GM23338 (cell line): ENCODE measurements at regions not wholly inside any gene's neighbourhood (a gene's known extent, or its start where the extent isn't known, plus 50 kb on each side); places are given as distances from the start of the nearest gene placed in this dataset.

Source experiments
- ATAC-seq: fragments of 200-7000 bp; cut with Tn5 transposase; 3 replicates; pipeline ENCODE4 v1.9.1; 2020
- DNase-seq: peaks from one replicate; pipeline ENCODE4 v3.0.0-alpha.2; 2015; ENCODE audit warnings: low spot score
- H2AFZ ChIP-seq: fragments of 200-600 bp; sonication (generic); 2 replicates; pipeline ENCODE4 v1.8.0; 2016; ENCODE audit warnings: antibody characterized with exemption, mild to moderate bottlenecking, moderate library complexity
- H3F3A ChIP-seq: fragments of 200-600 bp; sonication (generic); replicated peaks from 2 replicates; pipeline ENCODE4 v1.8.0; 2017; ENCODE audit warnings: antibody characterized with exemption, mixed run types, low read depth
- H3K27ac ChIP-seq: fragments of 200-600 bp; sonication (generic); 2 replicates; pipeline ENCODE4 v1.6.1; 2016; ENCODE audit warnings: low read depth
- H3K27me3 ChIP-seq: fragments of 200-600 bp; sonication (generic); 2 replicates; pipeline ENCODE4 v1.8.0; 2016; ENCODE audit warnings: mild to moderate bottlenecking, mixed run types, moderate library complexity; ENCODE audit not compliant: insufficient read depth
- H3K36me3 ChIP-seq: fragments of 200-600 bp; sonication (generic); 2 replicates; pipeline ENCODE4 v1.8.0; 2016; ENCODE audit warnings: mild to moderate bottlenecking; ENCODE audit not compliant: insufficient read depth
- H3K4me1 ChIP-seq: fragments of 200-600 bp; sonication (generic); 2 replicates; pipeline ENCODE4 v1.8.0; 2016; ENCODE audit warnings: mild to moderate bottlenecking, moderate library complexity; ENCODE audit not compliant: insufficient read depth
- H3K4me2 ChIP-seq: fragments of 200-600 bp; sonication (generic); 2 replicates; pipeline ENCODE4 v1.7.1; 2017; ENCODE audit warnings: mixed run types
- H3K4me3 ChIP-seq: fragments of 200-600 bp; sonication (generic); 2 replicates; pipeline ENCODE4 v1.6.1; 2016; ENCODE audit warnings: mixed run types
- H3K79me2 ChIP-seq: fragments of 200-600 bp; sonication (generic); replicated peaks from 2 replicates; pipeline ENCODE4 v1.8.0; 2017; ENCODE audit warnings: mild to moderate bottlenecking; ENCODE audit not compliant: insufficient read depth
- H3K9me2 ChIP-seq: fragments of 200-600 bp; sonication (generic); 2 replicates; pipeline ENCODE4 v1.8.0; 2017; ENCODE audit not compliant: insufficient read depth
- H4K20me1 ChIP-seq: fragments of 200-600 bp; sonication (generic); replicated peaks from 2 replicates; pipeline ENCODE4 v1.8.0; 2017; ENCODE audit warnings: mild to moderate bottlenecking; ENCODE audit not compliant: insufficient read depth
- H3K27ac Mint-ChIP-seq: 2 replicates; pipeline ENCODE4 v1.8.0; 2020; ENCODE audit warnings: inconsistent platforms, mild to moderate bottlenecking, moderate library complexity, mixed read lengths
- H3K27me3 Mint-ChIP-seq: 3 replicates; pipeline ENCODE4 v1.8.0; 2022; ENCODE audit warnings: low read depth, mild to moderate bottlenecking, moderate library complexity, mixed read lengths, inconsistent platforms; ENCODE audit not compliant: insufficient read depth, poor library complexity
- H3K36me3 Mint-ChIP-seq: 3 replicates; pipeline ENCODE4 v1.8.0; 2021; ENCODE audit warnings: low read depth, mild to moderate bottlenecking, inconsistent platforms, moderate library complexity, mixed read lengths
- H3K4me1 Mint-ChIP-seq: 3 replicates; pipeline ENCODE4 v1.8.0; 2020; ENCODE audit warnings: mild to moderate bottlenecking, inconsistent platforms, mixed read lengths
- H3K4me3 Mint-ChIP-seq: 3 replicates; pipeline ENCODE4 v1.8.0; 2021; ENCODE audit warnings: moderate library complexity, mild to moderate bottlenecking, inconsistent platforms, mixed read lengths
- H3K9me3 Mint-ChIP-seq: 3 replicates; pipeline ENCODE4 v1.8.0; 2020; ENCODE audit warnings: moderate library complexity, mild to moderate bottlenecking, inconsistent platforms, mixed read lengths
- CREB1 ChIP-seq: fragments of 250-450 bp; sonication (Bioruptor Pico); IDR thresholded peaks from 2 replicates; pipeline ENCODE4 v1.5.0; 2020; ENCODE audit warnings: low read depth, mild to moderate bottlenecking, moderate library complexity
- CTCF ChIP-seq, 2 experiments: fragments of 200-600 bp in 1 of 2; sonication (generic) in 1 of 2; conservative IDR thresholded peaks; 2 replicates each; pipeline versions ENCODE4 v1.5.1 to v1.6.1; 2016 to 2017; ENCODE audit warnings: antibody characterized with exemption in 2 of 2, low read depth in 2 of 2, mild to moderate bottlenecking in 2 of 2, moderate library complexity in 1 of 2
- ETS1 ChIP-seq: IDR thresholded peaks from 2 replicates; pipeline ENCODE4 v1.6.1; 2016; ENCODE audit warnings: antibody characterized with exemption
- EZH2 ChIP-seq: fragments of 200-600 bp; sonication (generic); IDR thresholded peaks from one replicate; pipeline ENCODE4 v1.8.0; 2017; ENCODE audit warnings: antibody characterized with exemption, mild to moderate bottlenecking, low read depth; ENCODE audit not compliant: unreplicated experiment
- EZH2phosphoT487 ChIP-seq: fragments of 200-600 bp; sonication (generic); IDR thresholded peaks from one replicate; pipeline ENCODE4 v1.8.1; 2018; ENCODE audit warnings: antibody characterized with exemption; ENCODE audit not compliant: unreplicated experiment
- JUNB ChIP-seq: IDR thresholded peaks from one replicate; pipeline ENCODE4 v1.6.1; 2016; ENCODE audit warnings: antibody characterized with exemption; ENCODE audit not compliant: unreplicated experiment
- NANOG ChIP-seq: IDR thresholded peaks from 2 replicates; pipeline ENCODE4 v1.6.1; 2016; ENCODE audit warnings: antibody characterized with exemption, borderline replicate concordance
- POLR2AphosphoS5 ChIP-seq: IDR thresholded peaks from 2 replicates; pipeline ENCODE4 v1.6.1; 2016; ENCODE audit warnings: antibody characterized with exemption, low read depth
- REST ChIP-seq: IDR thresholded peaks from one replicate; pipeline ENCODE4 v1.6.1; 2018; ENCODE audit warnings: antibody characterized with exemption; ENCODE audit not compliant: unreplicated experiment
- STAT1 ChIP-seq: IDR thresholded peaks from one replicate; pipeline ENCODE4 v1.6.1; 2016; ENCODE audit warnings: antibody characterized with exemption; ENCODE audit not compliant: unreplicated experiment
- ZNF114 ChIP-seq: fragments of 250-450 bp; sonication (Bioruptor Pico); IDR thresholded peaks from 2 replicates; pipeline ENCODE4 v1.5.0; 2020; ENCODE audit warnings: mild to moderate bottlenecking, moderate library complexity
- ZNF331 ChIP-seq: fragments of 250-450 bp; sonication (Bioruptor Pico); IDR thresholded peaks from 2 replicates; pipeline ENCODE4 v1.5.0; 2020; ENCODE audit warnings: low read depth, mild to moderate bottlenecking, moderate library complexity
- ZNF462 ChIP-seq: fragments of 250-450 bp; sonication (Bioruptor Pico); IDR thresholded peaks from 2 replicates; pipeline ENCODE4 v1.5.0; 2020; ENCODE audit warnings: mild to moderate bottlenecking, moderate library complexity

- Histone ChIP-seq H3K27ac (no peak overlapping the region), H3K4me2 (no peak overlapping the region), H3K9me2 (no peaks in the 10 kb centered on the region), H3K36me3 (no peaks in the 10 kb centered on the region), H3K79me2 (no peaks in the 10 kb centered on the region), H3K4me1 (no peaks in the 10 kb centered on the region), H4K20me1 (no peaks in the 10 kb centered on the region), H3F3A (no peaks in the 10 kb centered on the region), H2AFZ (no peak overlapping the region), H3K27me3 (no peaks in the 10 kb centered on the region), H3K4me3 (no peak overlapping the region)
- Mint-ChIP-seq H3K27ac (no peak overlapping the region), H3K4me1 (no peaks in the 10 kb centered on the region; the same call in 2 of the 3 replicates), H3K36me3 (no peaks in the 10 kb centered on the region), H3K4me3 (no peak overlapping the region), H3K27me3 (peaks cover 3% of the 10 kb centered on the region), H3K9me3 (no peaks in the 10 kb centered on the region)
- DNase-seq (no peak), ATAC-seq (no peak)
- TF ChIP-seq REST, result no peak
- no peak for TF ChIP-seq CREB1 (CRISPR knock-in tag)
- TF ChIP-seq ZNF462 (CRISPR knock-in tag), result no peak
- no peak for TF ChIP-seq CTCF (conservative IDR thresholded peaks at IDR 0.05; ENCODE audit: low read depth in 2 of 2)
- TF ChIP-seq JUNB, result no peak
- TF ChIP-seq STAT1, result no peak
- no peak for TF ChIP-seq NANOG
- no peak for TF ChIP-seq POLR2AphosphoS5
- no peak for TF ChIP-seq ZNF114 (CRISPR knock-in tag)
- no peak for TF ChIP-seq ZNF331
- no peak for TF ChIP-seq ETS1
- TF ChIP-seq EZH2phosphoT487, result no peak
- TF ChIP-seq EZH2, result no peak
Measured at GRCh38 chr6:40252531-40253258, 318.4 kb upstream of the MOCS1 start.
